HEK293 (cell line): ENCODE measurements at regions not wholly inside any gene's neighbourhood (a gene's known extent, or its start where the extent isn't known, plus 50 kb on each side); places are given as distances from the start of the nearest gene placed in this dataset.

Experiments
- CTCF ChIA-PET: fragments of 350-600 bp; formaldehyde crosslinking; extraction: SDS; loops from one replicate; lab custom pipeline; 2021; ENCODE audit warnings: antibody characterized with exemption; lab: Yijun Ruan, JAX
- POLR2A ChIA-PET: fragments of 300-600 bp; formaldehyde crosslinking; extraction: SDS; loops from one replicate; lab custom pipeline; 2020; ENCODE audit warnings: antibody characterized with exemption, inconsistent platforms; lab: Yijun Ruan, JAX
- H3K27ac ChIP-seq: fragments of 200-500 bp; sonication (Bioruptor generic); 2 replicates; pipeline ENCODE4 v1.5.1; 2014; ENCODE audit warnings: low read depth, low read length, control low read depth, inconsistent platforms; ENCODE audit errors: extremely low read depth
- H3K36me3 ChIP-seq, 2 experiments: fragments of 200-500 bp in 1 of 2; sonication (Bioruptor generic) in 1 of 2; 1 replicate in 1 of 2; 2 replicates in 1 of 2; pipeline ENCODE4 v1.5.1; 2014 to 2017; ENCODE audit warnings: inconsistent platforms in 2 of 2, low read length in 2 of 2; ENCODE audit not compliant: control insufficient read depth in 2 of 2, insufficient read depth in 1 of 2
- H3K4me1 ChIP-seq: fragments of 200-500 bp; sonication (Bioruptor generic); 2 replicates; pipeline ENCODE4 v1.5.1; 2014; ENCODE audit warnings: mild to moderate bottlenecking, low read length, inconsistent platforms; ENCODE audit not compliant: control insufficient read depth, insufficient read depth
- H3K4me3 ChIP-seq: 2 replicates; pipeline ENCODE4 v1.5.1; 2011; ENCODE audit warnings: low read depth, mild to moderate bottlenecking, control low read depth, low read length, moderate library complexity
- H3K9me3 ChIP-seq: fragments of 200-500 bp; sonication (Bioruptor generic); 2 replicates; pipeline ENCODE4 v1.5.1; 2014; ENCODE audit warnings: low read depth, low read length, inconsistent platforms; ENCODE audit not compliant: control insufficient read depth, insufficient read depth
- KLF16 ChIP-seq: fragments of 450-650 bp; formaldehyde crosslinking; IDR thresholded peaks from 2 replicates; pipeline ENCODE4 v1.5.1; 2017; ENCODE audit warnings: missing biosample characterization, missing genetic modification characterization
- PRDM4 ChIP-seq: fragments of 450-650 bp; formaldehyde crosslinking; IDR thresholded peaks from 2 replicates; pipeline ENCODE4 v1.5.1; 2017; ENCODE audit warnings: missing biosample characterization, missing genetic modification characterization
- RBAK ChIP-seq: fragments of 450-650 bp; formaldehyde crosslinking; IDR thresholded peaks from 2 replicates; pipeline ENCODE4 v1.5.1; 2016; ENCODE audit warnings: missing biosample characterization, missing genetic modification characterization
- SETDB1 ChIP-seq: IDR thresholded peaks from one replicate; pipeline ENCODE4 v1.6.1; 2017; ENCODE audit warnings: mild to moderate bottlenecking, low read length, moderate library complexity, mixed read lengths; ENCODE audit not compliant: insufficient read length
- TRIM28 ChIP-seq: IDR thresholded peaks from 2 replicates; pipeline ENCODE4 v1.6.1; 2011; ENCODE audit warnings: low read length, control low read depth, borderline replicate concordance
- ZFP3 ChIP-seq: fragments of 450-650 bp; formaldehyde crosslinking; IDR thresholded peaks from 2 replicates; pipeline ENCODE4 v1.5.1; 2016; ENCODE audit warnings: low read depth, missing biosample characterization, missing genetic modification characterization
- ZNF132 ChIP-seq: fragments of 450-650 bp; formaldehyde crosslinking; IDR thresholded peaks from 2 replicates; pipeline ENCODE4 v1.5.1; 2017; ENCODE audit warnings: missing biosample characterization, missing genetic modification characterization, borderline replicate concordance
- ZNF146 ChIP-seq: fragments of 450-650 bp; formaldehyde crosslinking; IDR thresholded peaks from 2 replicates; pipeline ENCODE4 v1.5.1; 2016; ENCODE audit warnings: missing biosample characterization, missing genetic modification characterization
- ZNF155 ChIP-seq: fragments of 450-650 bp; formaldehyde crosslinking; IDR thresholded peaks from 2 replicates; pipeline ENCODE4 v1.5.1; 2016; ENCODE audit warnings: missing biosample characterization, missing genetic modification characterization
- ZNF157 ChIP-seq: fragments of 450-650 bp; formaldehyde crosslinking; IDR thresholded peaks from 2 replicates; pipeline ENCODE4 v1.5.1; 2016; ENCODE audit warnings: missing biosample characterization, missing genetic modification characterization
- ZNF16 ChIP-seq: fragments of 450-650 bp; formaldehyde crosslinking; IDR thresholded peaks from 2 replicates; pipeline ENCODE4 v1.5.1; 2016; ENCODE audit warnings: low read depth, missing biosample characterization, missing genetic modification characterization
- ZNF174 ChIP-seq: fragments of 450-650 bp; formaldehyde crosslinking; IDR thresholded peaks from 2 replicates; pipeline ENCODE4 v1.5.0; 2017; ENCODE audit warnings: missing biosample characterization, mild to moderate bottlenecking, missing genetic modification characterization
- ZNF202 ChIP-seq: fragments of 450-650 bp; formaldehyde crosslinking; IDR thresholded peaks from 2 replicates; pipeline ENCODE4 v1.5.1; 2016; ENCODE audit warnings: missing biosample characterization, missing genetic modification characterization, borderline replicate concordance
- ZNF292 ChIP-seq: fragments of 450-650 bp; formaldehyde crosslinking; IDR thresholded peaks from 2 replicates; pipeline ENCODE4 v1.5.1; 2016; ENCODE audit warnings: low read depth, missing biosample characterization, missing genetic modification characterization, borderline replicate concordance
- ZNF302 ChIP-seq: fragments of 450-650 bp; formaldehyde crosslinking; IDR thresholded peaks from 2 replicates; pipeline ENCODE4 v1.5.1; 2016; ENCODE audit warnings: missing biosample characterization, missing genetic modification characterization, low read depth
- ZNF623 ChIP-seq: fragments of 450-650 bp; formaldehyde crosslinking; IDR thresholded peaks from 2 replicates; pipeline ENCODE4 v1.5.1; 2016; ENCODE audit warnings: missing biosample characterization, missing genetic modification characterization
- ZNF639 ChIP-seq: fragments of 450-650 bp; formaldehyde crosslinking; IDR thresholded peaks from 2 replicates; pipeline ENCODE4 v1.5.1; 2016; ENCODE audit warnings: missing biosample characterization, missing genetic modification characterization
- TF ChIP-seq, protein P1 (sequence below): fragments of 450-650 bp; formaldehyde crosslinking; IDR thresholded peaks from 2 replicates; pipeline ENCODE4 v1.5.1; 2017; ENCODE audit warnings: missing biosample characterization, mild to moderate bottlenecking, missing genetic modification characterization, moderate library complexity
- TF ChIP-seq, protein P2 (sequence below): fragments of 450-650 bp; formaldehyde crosslinking; IDR thresholded peaks from 2 replicates; pipeline ENCODE4 v1.5.1; 2016; ENCODE audit warnings: missing biosample characterization, missing genetic modification characterization

- ChIA-PET CTCF (interaction anchor here (0.7 to 2.4 kb wide), 5 partner anchors 9 to 108 kb away, joined by 3 to 10 read pairs (median 3); no protein-coding TSS in a partner anchor), POLR2A (no interaction called here)
- no peak overlapping the region for H3K27ac ChIP-seq
- no peaks in the 10 kb centered on the region for H3K36me3 ChIP-seq
- H3K4me1 ChIP-seq = no peaks in the 10 kb centered on the region
- no peaks in the 10 kb centered on the region for H3K9me3 ChIP-seq
- no peak overlapping the region for H3K4me3 ChIP-seq
- TF ChIP-seq ZNF146 (no peak), PRDM4 (tag by site-specific recombination) (0 out of 2 replicates have a peak, but pooled peaks have one; percentile 15), ZNF16 (peak; percentile 73)
- TF ChIP-seq, all 188 proteins: peak for 2
These were observed 155.4 kb upstream of the FOXF1 start for GRCh38 chr16:86354641-86355513.

- no peak overlapping the region for H3K27ac ChIP-seq
- no peak overlapping the region for H3K4me3 ChIP-seq
- CTCF ChIA-PET = interaction anchor here (0.7 to 1.4 kb wide), 4 partner anchors 10 to 109 kb away, joined by 3 to 6 read pairs (median 3); no protein-coding TSS in a partner anchor
- POLR2A ChIA-PET = no interaction called here
- H3K4me1 ChIP-seq = no peaks in the 10 kb centered on the region
- no peaks in the 10 kb centered on the region for H3K36me3 ChIP-seq
- TF ChIP-seq ZNF202 (tag by site-specific recombination) (no peak), ZNF623 (tag by site-specific recombination) (peak; percentile 71), ZNF16 (no peak), RBAK (no peak)
- no peaks in the 10 kb centered on the region for H3K9me3 ChIP-seq
These were observed 154.8 kb upstream of the FOXF1 start for GRCh38 chr16:86355531-86355930.

DNA sequence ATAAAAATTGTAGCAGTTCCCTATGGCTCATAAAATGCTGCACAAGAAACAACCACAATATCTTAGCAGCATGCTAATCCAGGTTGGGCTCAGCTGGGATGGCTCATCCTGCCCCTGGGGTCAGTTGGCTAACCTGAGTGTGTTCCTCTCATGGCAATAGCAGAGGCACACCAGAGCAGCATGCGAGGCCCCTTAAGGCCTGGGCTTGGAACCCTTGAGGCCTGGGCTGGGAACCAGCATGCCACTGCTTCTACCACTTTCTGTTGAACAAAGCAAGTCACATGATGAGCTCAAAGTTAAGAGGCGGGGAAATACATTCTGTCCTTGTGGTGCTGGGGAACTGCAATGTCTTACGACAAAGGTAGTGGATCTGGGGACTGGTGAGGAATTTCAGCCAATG lies 154.4 kb upstream of the FOXF1 start:
- no peaks in the 10 kb centered on the region for H3K9me3 ChIP-seq
- H3K36me3 ChIP-seq = no peaks in the 10 kb centered on the region
- no peaks in the 10 kb centered on the region for H3K4me1 ChIP-seq
- ChIA-PET CTCF (interaction anchor here (0.8 to 1.4 kb wide), 2 partner anchors 13 to 15 kb away, joined by 3 read pairs; no protein-coding TSS in a partner anchor), POLR2A (no interaction called here)
- H3K4me3 ChIP-seq = no peak overlapping the region
- no peak overlapping the region for H3K27ac ChIP-seq
- TF ChIP-seq SETDB1 (peak; percentile 96), ZNF292 (tag by site-specific recombination) (no peak), TRIM28 (peak; percentile 95; the same call in 1 of the 2 replicates)
- TF ChIP-seq, protein P1, sequence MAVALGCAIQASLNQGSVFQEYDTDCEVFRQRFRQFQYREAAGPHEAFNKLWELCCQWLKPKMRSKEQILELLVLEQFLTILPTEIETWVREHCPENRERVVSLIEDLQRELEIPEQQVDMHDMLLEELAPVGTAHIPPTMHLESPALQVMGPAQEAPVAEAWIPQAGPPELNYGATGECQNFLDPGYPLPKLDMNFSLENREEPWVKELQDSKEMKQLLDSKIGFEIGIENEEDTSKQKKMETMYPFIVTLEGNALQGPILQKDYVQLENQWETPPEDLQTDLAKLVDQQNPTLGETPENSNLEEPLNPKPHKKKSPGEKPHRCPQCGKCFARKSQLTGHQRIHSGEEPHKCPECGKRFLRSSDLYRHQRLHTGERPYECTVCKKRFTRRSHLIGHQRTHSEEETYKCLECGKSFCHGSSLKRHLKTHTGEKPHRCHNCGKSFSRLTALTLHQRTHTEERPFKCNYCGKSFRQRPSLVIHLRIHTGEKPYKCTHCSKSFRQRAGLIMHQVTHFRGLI (tag by site-specific recombination) = peak; percentile 94
- TF ChIP-seq, all 188 proteins: peak for 3

DNA sequence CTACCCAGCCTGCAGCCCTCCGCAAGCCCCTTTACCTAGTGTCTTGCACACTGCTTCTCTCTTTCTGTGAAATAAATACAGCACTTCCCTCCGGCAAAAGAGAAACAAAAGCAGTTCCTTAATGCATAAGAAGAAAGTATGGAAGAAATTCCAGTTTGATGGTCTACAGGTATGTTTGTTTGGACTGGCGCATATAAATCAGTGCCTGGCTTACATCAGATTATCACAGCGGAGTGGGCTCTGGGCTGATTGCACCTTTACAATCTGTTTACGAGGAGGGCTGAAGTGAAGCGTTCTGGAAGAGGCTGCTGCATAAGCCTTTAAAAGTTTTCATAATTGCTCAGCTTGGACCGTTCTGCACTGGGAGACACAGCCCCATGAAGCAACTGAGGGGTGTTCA lies 153.5 kb upstream of the FOXF1 start:
- ChIA-PET CTCF (interaction anchor here (0.8 kb wide), 1 partner anchor 16 kb away, joined by 3 read pairs; no protein-coding TSS in a partner anchor), POLR2A (no interaction called here)
- Histone ChIP-seq H3K4me3 (no peak overlapping the region), H3K9me3 (no peaks in the 10 kb centered on the region), H3K27ac (no peak overlapping the region), H3K4me1 (no peaks in the 10 kb centered on the region), H3K36me3 (no peaks in the 10 kb centered on the region)
- TF ChIP-seq ZNF132 (no peak), ZNF155 (no peak), ZNF639 (tag by site-specific recombination) (no peak), ZNF302 (tag by site-specific recombination) (no peak), ZNF157 (tag by site-specific recombination) (no peak), ZNF174 (tag by site-specific recombination) (no peak), ZNF146 (no peak), KLF16 (tag by site-specific recombination) (no peak), ZFP3 (no peak)
- TF ChIP-seq, protein P2, sequence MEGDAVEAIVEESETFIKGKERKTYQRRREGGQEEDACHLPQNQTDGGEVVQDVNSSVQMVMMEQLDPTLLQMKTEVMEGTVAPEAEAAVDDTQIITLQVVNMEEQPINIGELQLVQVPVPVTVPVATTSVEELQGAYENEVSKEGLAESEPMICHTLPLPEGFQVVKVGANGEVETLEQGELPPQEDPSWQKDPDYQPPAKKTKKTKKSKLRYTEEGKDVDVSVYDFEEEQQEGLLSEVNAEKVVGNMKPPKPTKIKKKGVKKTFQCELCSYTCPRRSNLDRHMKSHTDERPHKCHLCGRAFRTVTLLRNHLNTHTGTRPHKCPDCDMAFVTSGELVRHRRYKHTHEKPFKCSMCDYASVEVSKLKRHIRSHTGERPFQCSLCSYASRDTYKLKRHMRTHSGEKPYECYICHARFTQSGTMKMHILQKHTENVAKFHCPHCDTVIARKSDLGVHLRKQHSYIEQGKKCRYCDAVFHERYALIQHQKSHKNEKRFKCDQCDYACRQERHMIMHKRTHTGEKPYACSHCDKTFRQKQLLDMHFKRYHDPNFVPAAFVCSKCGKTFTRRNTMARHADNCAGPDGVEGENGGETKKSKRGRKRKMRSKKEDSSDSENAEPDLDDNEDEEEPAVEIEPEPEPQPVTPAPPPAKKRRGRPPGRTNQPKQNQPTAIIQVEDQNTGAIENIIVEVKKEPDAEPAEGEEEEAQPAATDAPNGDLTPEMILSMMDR (tag by site-specific recombination) = no peak
